GM23338 (cell line): ENCODE measurements at regions not wholly inside any gene's neighbourhood (a gene's known extent, or its start where the extent isn't known, plus 50 kb on each side); places are given as distances from the start of the nearest gene placed in this dataset.

Experiments
- ATAC-seq: fragments of 200-7000 bp; cut with Tn5 transposase; 3 replicates; pipeline ENCODE4 v1.9.1; 2020
- DNase-seq: peaks from one replicate; pipeline ENCODE4 v3.0.0-alpha.2; 2015; ENCODE audit warnings: low spot score
- H2AFZ ChIP-seq: fragments of 200-600 bp; sonication (generic); 2 replicates; pipeline ENCODE4 v1.8.0; 2016; ENCODE audit warnings: antibody characterized with exemption, mild to moderate bottlenecking, moderate library complexity
- H3F3A ChIP-seq: fragments of 200-600 bp; sonication (generic); replicated peaks from 2 replicates; pipeline ENCODE4 v1.8.0; 2017; ENCODE audit warnings: antibody characterized with exemption, mixed run types, low read depth
- H3K27ac ChIP-seq: fragments of 200-600 bp; sonication (generic); 2 replicates; pipeline ENCODE4 v1.6.1; 2016; ENCODE audit warnings: low read depth
- H3K27me3 ChIP-seq: fragments of 200-600 bp; sonication (generic); 2 replicates; pipeline ENCODE4 v1.8.0; 2016; ENCODE audit warnings: mild to moderate bottlenecking, mixed run types, moderate library complexity; ENCODE audit not compliant: insufficient read depth
- H3K36me3 ChIP-seq: fragments of 200-600 bp; sonication (generic); 2 replicates; pipeline ENCODE4 v1.8.0; 2016; ENCODE audit warnings: mild to moderate bottlenecking; ENCODE audit not compliant: insufficient read depth
- H3K4me1 ChIP-seq: fragments of 200-600 bp; sonication (generic); 2 replicates; pipeline ENCODE4 v1.8.0; 2016; ENCODE audit warnings: mild to moderate bottlenecking, moderate library complexity; ENCODE audit not compliant: insufficient read depth
- H3K4me2 ChIP-seq: fragments of 200-600 bp; sonication (generic); 2 replicates; pipeline ENCODE4 v1.7.1; 2017; ENCODE audit warnings: mixed run types
- H3K4me3 ChIP-seq: fragments of 200-600 bp; sonication (generic); 2 replicates; pipeline ENCODE4 v1.6.1; 2016; ENCODE audit warnings: mixed run types
- H3K79me2 ChIP-seq: fragments of 200-600 bp; sonication (generic); replicated peaks from 2 replicates; pipeline ENCODE4 v1.8.0; 2017; ENCODE audit warnings: mild to moderate bottlenecking; ENCODE audit not compliant: insufficient read depth
- H3K9me2 ChIP-seq: fragments of 200-600 bp; sonication (generic); 2 replicates; pipeline ENCODE4 v1.8.0; 2017; ENCODE audit not compliant: insufficient read depth
- H4K20me1 ChIP-seq: fragments of 200-600 bp; sonication (generic); replicated peaks from 2 replicates; pipeline ENCODE4 v1.8.0; 2017; ENCODE audit warnings: mild to moderate bottlenecking; ENCODE audit not compliant: insufficient read depth
- H3K27ac Mint-ChIP-seq: 2 replicates; pipeline ENCODE4 v1.8.0; 2020; ENCODE audit warnings: inconsistent platforms, mild to moderate bottlenecking, moderate library complexity, mixed read lengths
- H3K27me3 Mint-ChIP-seq: 3 replicates; pipeline ENCODE4 v1.8.0; 2022; ENCODE audit warnings: low read depth, mild to moderate bottlenecking, moderate library complexity, mixed read lengths, inconsistent platforms; ENCODE audit not compliant: insufficient read depth, poor library complexity
- H3K36me3 Mint-ChIP-seq: 3 replicates; pipeline ENCODE4 v1.8.0; 2021; ENCODE audit warnings: low read depth, mild to moderate bottlenecking, inconsistent platforms, moderate library complexity, mixed read lengths
- H3K4me1 Mint-ChIP-seq: 3 replicates; pipeline ENCODE4 v1.8.0; 2020; ENCODE audit warnings: mild to moderate bottlenecking, inconsistent platforms, mixed read lengths
- H3K4me3 Mint-ChIP-seq: 3 replicates; pipeline ENCODE4 v1.8.0; 2021; ENCODE audit warnings: moderate library complexity, mild to moderate bottlenecking, inconsistent platforms, mixed read lengths
- H3K9me3 Mint-ChIP-seq: 3 replicates; pipeline ENCODE4 v1.8.0; 2020; ENCODE audit warnings: moderate library complexity, mild to moderate bottlenecking, inconsistent platforms, mixed read lengths
- CTCF ChIP-seq, 2 experiments: fragments of 200-600 bp in 1 of 2; sonication (generic) in 1 of 2; conservative IDR thresholded peaks; 2 replicates each; pipeline versions ENCODE4 v1.5.1 to v1.6.1; 2016 to 2017; ENCODE audit warnings: antibody characterized with exemption in 2 of 2, low read depth in 2 of 2, mild to moderate bottlenecking in 2 of 2, moderate library complexity in 1 of 2
- ETS1 ChIP-seq: IDR thresholded peaks from 2 replicates; pipeline ENCODE4 v1.6.1; 2016; ENCODE audit warnings: antibody characterized with exemption
- EZH2phosphoT487 ChIP-seq: fragments of 200-600 bp; sonication (generic); IDR thresholded peaks from one replicate; pipeline ENCODE4 v1.8.1; 2018; ENCODE audit warnings: antibody characterized with exemption; ENCODE audit not compliant: unreplicated experiment
- REST ChIP-seq: IDR thresholded peaks from one replicate; pipeline ENCODE4 v1.6.1; 2018; ENCODE audit warnings: antibody characterized with exemption; ENCODE audit not compliant: unreplicated experiment
- STAT1 ChIP-seq: IDR thresholded peaks from one replicate; pipeline ENCODE4 v1.6.1; 2016; ENCODE audit warnings: antibody characterized with exemption; ENCODE audit not compliant: unreplicated experiment
- ZNF114 ChIP-seq: fragments of 250-450 bp; sonication (Bioruptor Pico); IDR thresholded peaks from 2 replicates; pipeline ENCODE4 v1.5.0; 2020; ENCODE audit warnings: mild to moderate bottlenecking, moderate library complexity
- ZNF331 ChIP-seq: fragments of 250-450 bp; sonication (Bioruptor Pico); IDR thresholded peaks from 2 replicates; pipeline ENCODE4 v1.5.0; 2020; ENCODE audit warnings: low read depth, mild to moderate bottlenecking, moderate library complexity
- ZNF462 ChIP-seq: fragments of 250-450 bp; sonication (Bioruptor Pico); IDR thresholded peaks from 2 replicates; pipeline ENCODE4 v1.5.0; 2020; ENCODE audit warnings: mild to moderate bottlenecking, moderate library complexity

GRCh38 chr3:27943106-27943505, 221.0 kb upstream of the EOMES start:
- Mint-ChIP-seq H3K36me3 (no peaks in the 10 kb centered on the region), H3K9me3 (no peaks in the 10 kb centered on the region), H3K27ac (no peak overlapping the region), H3K4me3 (no peak overlapping the region), H3K27me3 (no peaks in the 10 kb centered on the region), H3K4me1 (peaks cover 7% of the 10 kb centered on the region; the same call in 2 of the 3 replicates)
- DNase-seq (peak; percentile 85), ATAC-seq (peak; percentile 91)
- H3K27me3 ChIP-seq = no peaks in the 10 kb centered on the region
- no peak overlapping the region for H3K27ac ChIP-seq
- no peaks in the 10 kb centered on the region for H3K9me2 ChIP-seq
- H3K79me2 ChIP-seq = no peaks in the 10 kb centered on the region
- TF ChIP-seq ETS1 (no peak), ZNF114 (CRISPR knock-in tag) (no peak), CTCF (conservative IDR thresholded peaks at IDR 0.05; ENCODE audit: low read depth in 2 of 2) (peak; percentile 62 to 71)
- H2AFZ ChIP-seq = no peak overlapping the region
- H3F3A ChIP-seq = no peaks in the 10 kb centered on the region
- no peaks in the 10 kb centered on the region for H3K4me1 ChIP-seq
- H3K4me3 ChIP-seq = no peak overlapping the region
- no peaks in the 10 kb centered on the region for H3K36me3 ChIP-seq
- no peak overlapping the region for H3K4me2 ChIP-seq
- no peaks in the 10 kb centered on the region; the same call in 1 of the 2 replicates for H4K20me1 ChIP-seq

- Histone ChIP-seq H3K4me1 (no peaks in the 10 kb centered on the region), H3K79me2 (no peaks in the 10 kb centered on the region), H3K9me2 (no peaks in the 10 kb centered on the region), H2AFZ (no peak overlapping the region), H3K27me3 (no peaks in the 10 kb centered on the region), H3F3A (no peaks in the 10 kb centered on the region), H3K4me2 (no peak overlapping the region), H3K4me3 (no peak overlapping the region), H4K20me1 (no peaks in the 10 kb centered on the region; the same call in 1 of the 2 replicates), H3K27ac (no peak overlapping the region), H3K36me3 (no peaks in the 10 kb centered on the region)
- Mint-ChIP-seq H3K4me1 (peaks cover 1% of the 10 kb centered on the region; the same call in 2 of the 3 replicates), H3K36me3 (no peaks in the 10 kb centered on the region), H3K9me3 (no peaks in the 10 kb centered on the region), H3K4me3 (no peak overlapping the region), H3K27ac (no peak overlapping the region), H3K27me3 (no peaks in the 10 kb centered on the region)
- no peak for DNase-seq
- no peak; the same call in 2 of the 3 replicates for ATAC-seq
- no peak for TF ChIP-seq STAT1
- TF ChIP-seq ZNF462 (CRISPR knock-in tag) = no peak
- no peak for TF ChIP-seq REST
- TF ChIP-seq ZNF331 (CRISPR knock-in tag) = no peak
- no peak for TF ChIP-seq EZH2phosphoT487
- TF ChIP-seq ZNF114 (CRISPR knock-in tag) = no peak
Measured at GRCh38 chr3:27945229-27945628, 223.1 kb upstream of the EOMES start.
